Astrocyte of the spinal cord (primary cell): ENCODE measurements at regions not wholly inside any gene's neighbourhood (a gene's known extent, or its start where the extent isn't known, plus 50 kb on each side); places are given as distances from the start of the nearest gene placed in this dataset.

Source experiments
- DNase-seq: peaks from one replicate; pipeline ENCODE4 v3.0.0; 2011; ENCODE audit warnings: low read depth, low spot score
- H3K4me3 ChIP-seq: 2 replicates; pipeline ENCODE4 v1.5.1; 2011; ENCODE audit warnings: low read depth, mild to moderate bottlenecking, low read length, moderate library complexity
- in situ Hi-C: cut with HindIII; loops from 2 replicates; pipeline ENCODE4 v1.10.0; 2017; ENCODE audit warnings: low sequenced_read_pairs
- TF ChIP-seq, protein P1 (sequence below): IDR thresholded peaks from 2 replicates; pipeline ENCODE4 v1.5.1; 2012; ENCODE audit warnings: low read depth, mild to moderate bottlenecking, low read length, inconsistent platforms

DNA sequence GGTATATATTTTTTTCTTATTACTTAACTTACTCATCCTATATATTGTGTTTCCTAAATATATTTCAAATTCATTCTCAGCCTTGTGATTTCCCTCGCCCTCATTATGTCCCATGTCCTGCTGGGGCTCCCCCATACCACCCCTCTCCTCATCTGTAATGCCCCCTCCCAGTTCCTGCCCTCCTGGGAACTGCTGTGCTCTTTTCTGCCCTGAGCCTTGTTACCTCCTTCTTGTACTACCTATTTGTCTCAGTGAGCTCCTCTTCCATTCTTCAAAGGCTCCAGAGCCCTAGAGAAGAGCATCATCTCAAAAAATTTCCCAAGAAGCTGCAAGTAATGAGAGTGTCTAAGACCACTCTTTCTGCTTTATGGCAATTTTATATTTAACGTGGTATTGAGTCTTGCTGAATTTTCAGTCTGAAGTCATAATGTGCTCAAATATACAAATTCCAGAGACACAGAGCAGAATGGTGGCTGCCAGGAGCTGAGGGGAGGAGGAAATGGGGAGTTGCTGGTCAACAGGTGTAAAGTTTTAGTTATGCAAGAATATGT lies 66.5 kb upstream of the TOP3B start:
- in situ Hi-C loops, result no loop called here
- no peak for DNase-seq

GRCh38 chr22:22048318-22048942 lies 65.8 kb upstream of the TOP3B start:
- DNase-seq, result no peak
- H3K4me3 ChIP-seq, result no peak overlapping the region
- in situ Hi-C loops, result no loop called here
- TF ChIP-seq, protein P1, sequence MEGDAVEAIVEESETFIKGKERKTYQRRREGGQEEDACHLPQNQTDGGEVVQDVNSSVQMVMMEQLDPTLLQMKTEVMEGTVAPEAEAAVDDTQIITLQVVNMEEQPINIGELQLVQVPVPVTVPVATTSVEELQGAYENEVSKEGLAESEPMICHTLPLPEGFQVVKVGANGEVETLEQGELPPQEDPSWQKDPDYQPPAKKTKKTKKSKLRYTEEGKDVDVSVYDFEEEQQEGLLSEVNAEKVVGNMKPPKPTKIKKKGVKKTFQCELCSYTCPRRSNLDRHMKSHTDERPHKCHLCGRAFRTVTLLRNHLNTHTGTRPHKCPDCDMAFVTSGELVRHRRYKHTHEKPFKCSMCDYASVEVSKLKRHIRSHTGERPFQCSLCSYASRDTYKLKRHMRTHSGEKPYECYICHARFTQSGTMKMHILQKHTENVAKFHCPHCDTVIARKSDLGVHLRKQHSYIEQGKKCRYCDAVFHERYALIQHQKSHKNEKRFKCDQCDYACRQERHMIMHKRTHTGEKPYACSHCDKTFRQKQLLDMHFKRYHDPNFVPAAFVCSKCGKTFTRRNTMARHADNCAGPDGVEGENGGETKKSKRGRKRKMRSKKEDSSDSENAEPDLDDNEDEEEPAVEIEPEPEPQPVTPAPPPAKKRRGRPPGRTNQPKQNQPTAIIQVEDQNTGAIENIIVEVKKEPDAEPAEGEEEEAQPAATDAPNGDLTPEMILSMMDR, result no peak

More for the DNA sequence above, 66.5 kb upstream of the TOP3B start:
- TF ChIP-seq, protein P1, result no peak
- no peak overlapping the region for H3K4me3 ChIP-seq

- TF ChIP-seq, protein P1, result no peak
- H3K4me3 ChIP-seq, result no peak overlapping the region
- DNase-seq, result no peak
- in situ Hi-C loops, result no loop called here
These were observed 65.2 kb upstream of the TOP3B start for GRCh38 chr22:22047776-22048175.

- in situ Hi-C loops, result no loop called here
- H3K4me3 ChIP-seq, result no peak overlapping the region
- no peak for DNase-seq
- TF ChIP-seq, protein P1, result no peak
These were observed 64.7 kb upstream of the TOP3B start for GRCh38 chr22:22047266-22047665.

- H3K4me3 ChIP-seq, result no peak overlapping the region
- DNase-seq, result no peak
- TF ChIP-seq, protein P1, result no peak
- in situ Hi-C loops, result no loop called here
These were observed 63.8 kb upstream of the TOP3B start for GRCh38 chr22:22046370-22046769.

GRCh38 chr22:22045571-22046335 lies 63.2 kb upstream of the TOP3B start:
- no peak overlapping the region for H3K4me3 ChIP-seq
- DNase-seq, result no peak
- TF ChIP-seq, protein P1, result no peak
- in situ Hi-C loops, result no loop called here
